Lung microvascular endothelial cell (primary cell): ENCODE measurements at regions not wholly inside any gene's neighbourhood (a gene's known extent, or its start where the extent isn't known, plus 50 kb on each side); places are given as distances from the start of the nearest gene placed in this dataset.
A peak's percentile ranks its signal among the peaks of the same experiment; 100 is the strongest.
"Not testable (repeated sequence)": the region's sequence is repeated elsewhere in the genome, so short reads cannot be mapped to it uniquely, and the experiment has no call there.

ENCODE experiments used
- DNase-seq, 2 donors: peaks; one replicate each; pipeline versions ENCODE4 v3.0.0 to v3.0.0-alpha.2; 2010; ENCODE audit warnings: low read depth in 2 of 2

DNA sequence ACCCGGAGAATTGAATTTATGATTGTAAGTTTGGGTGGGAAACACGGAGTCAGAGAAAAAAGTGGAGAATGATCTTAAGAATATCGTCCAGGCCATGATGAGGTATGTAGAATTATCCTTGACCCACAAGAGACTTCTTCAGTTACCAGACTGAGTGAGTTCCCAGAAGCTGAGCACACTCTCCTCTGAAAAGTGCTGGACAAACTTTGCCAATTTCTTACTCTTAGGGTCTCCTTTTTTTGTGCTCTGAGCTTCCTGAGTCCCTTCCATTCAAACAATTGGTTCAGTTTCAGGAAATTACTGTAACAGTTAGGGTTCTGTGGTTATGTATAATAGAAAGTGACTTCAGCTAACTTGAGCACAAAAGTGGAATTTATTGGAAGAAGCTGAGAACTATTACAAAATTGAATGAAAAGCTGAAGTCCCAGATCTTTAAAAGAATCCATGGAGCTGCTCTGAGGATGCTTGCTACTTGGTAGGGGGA lies 50.6 kb upstream of the EHBP1 start:
- DNase-seq = no peak

DNA sequence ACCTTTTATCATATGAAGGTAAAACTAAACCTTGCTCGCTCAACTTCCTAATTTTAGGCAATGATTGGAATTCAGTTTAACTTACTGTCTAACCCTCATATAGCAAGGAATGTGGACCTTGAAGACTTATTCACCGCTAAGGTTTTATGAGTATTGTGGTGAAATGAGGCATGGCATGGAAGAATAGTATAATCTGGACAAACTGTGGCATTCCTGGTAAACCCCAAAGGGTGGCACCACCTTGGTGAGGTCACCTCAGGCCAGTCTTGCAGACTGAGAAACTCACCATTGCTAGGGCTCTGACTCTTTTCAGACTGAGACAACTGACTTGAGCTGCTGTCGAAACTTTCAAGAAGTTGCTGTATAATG lies 51.1 kb upstream of the EHBP1 start:
- DNase-seq = no peak

DNA sequence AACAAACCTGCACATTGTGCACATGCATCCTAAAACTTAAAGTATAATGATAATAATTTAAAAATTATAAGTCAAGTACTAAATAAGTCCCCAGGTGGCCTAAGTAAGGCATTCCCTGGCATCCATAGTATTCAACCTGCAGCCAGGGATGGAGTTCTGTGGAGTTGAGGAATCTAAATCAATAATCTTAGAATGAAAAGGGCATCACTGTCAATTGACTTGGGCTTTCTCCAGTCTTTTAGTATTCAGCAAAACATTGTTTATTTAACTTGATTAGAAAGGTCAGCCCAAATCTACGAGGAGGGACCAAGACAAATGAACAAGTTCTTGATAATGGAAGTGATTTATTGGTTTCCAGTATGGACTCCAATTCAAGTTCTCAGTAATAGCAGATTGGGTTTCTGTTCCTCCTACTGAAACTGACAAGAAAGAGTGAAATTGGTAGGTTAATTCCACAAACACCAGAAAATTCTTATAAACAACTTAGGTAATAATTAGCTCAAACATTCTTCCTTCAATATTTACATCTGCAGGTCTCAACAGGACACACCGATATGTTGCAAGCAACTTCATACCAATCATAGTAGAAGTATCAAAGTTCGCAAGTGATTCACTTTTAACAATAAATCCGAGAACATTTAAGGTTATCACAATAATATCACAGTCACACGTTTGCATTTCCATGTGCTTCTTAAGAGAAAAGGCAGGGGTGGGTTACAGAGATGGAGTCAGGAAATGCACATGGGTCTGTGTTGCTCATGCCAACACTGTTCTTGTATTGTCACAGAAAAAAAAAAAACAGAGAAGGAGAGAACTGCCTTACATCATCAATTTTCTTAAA lies 51.7 kb upstream of the EHBP1 start:
- DNase-seq = no peak

DNA sequence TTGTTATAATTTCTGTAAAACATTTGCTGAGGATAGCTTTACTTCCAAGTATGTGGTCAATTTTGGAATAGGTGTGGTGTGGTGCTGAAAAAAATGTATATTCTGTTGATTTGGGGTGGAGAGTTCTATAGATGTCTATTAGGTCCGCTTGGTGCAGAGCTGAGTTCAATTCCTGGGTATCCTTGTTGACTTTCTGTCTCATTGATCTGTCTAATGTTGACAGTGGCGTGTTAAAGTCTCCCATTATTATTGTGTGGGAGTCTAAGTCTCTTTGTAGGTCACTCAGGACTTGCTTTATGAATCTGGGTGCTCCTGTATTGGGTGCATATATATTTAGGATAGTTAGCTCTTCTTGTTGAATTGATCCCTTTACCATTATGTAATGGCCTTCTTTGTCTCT lies 56.4 kb upstream of the EHBP1 start:
- DNase-seq = not testable (repeated sequence)

DNA sequence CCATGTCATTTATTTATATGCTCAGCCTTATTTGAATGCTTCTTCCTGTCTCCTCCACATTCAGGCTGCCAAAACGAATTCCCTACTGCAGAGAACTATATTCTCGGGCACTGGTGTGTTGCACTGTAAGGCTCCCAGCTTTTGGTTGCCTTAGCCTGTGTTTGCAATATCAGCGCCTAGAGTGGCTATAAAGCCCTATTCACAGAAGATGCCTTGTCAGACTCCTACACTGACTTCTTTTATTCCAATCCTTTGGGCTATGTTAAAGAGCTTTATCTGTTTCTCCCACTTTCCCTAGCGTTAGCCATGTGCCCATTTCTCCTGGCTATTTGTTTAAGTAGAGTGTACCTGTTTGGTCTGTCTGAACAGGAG lies 62.4 kb upstream of the EHBP1 start:
- DNase-seq = no peak

DNA sequence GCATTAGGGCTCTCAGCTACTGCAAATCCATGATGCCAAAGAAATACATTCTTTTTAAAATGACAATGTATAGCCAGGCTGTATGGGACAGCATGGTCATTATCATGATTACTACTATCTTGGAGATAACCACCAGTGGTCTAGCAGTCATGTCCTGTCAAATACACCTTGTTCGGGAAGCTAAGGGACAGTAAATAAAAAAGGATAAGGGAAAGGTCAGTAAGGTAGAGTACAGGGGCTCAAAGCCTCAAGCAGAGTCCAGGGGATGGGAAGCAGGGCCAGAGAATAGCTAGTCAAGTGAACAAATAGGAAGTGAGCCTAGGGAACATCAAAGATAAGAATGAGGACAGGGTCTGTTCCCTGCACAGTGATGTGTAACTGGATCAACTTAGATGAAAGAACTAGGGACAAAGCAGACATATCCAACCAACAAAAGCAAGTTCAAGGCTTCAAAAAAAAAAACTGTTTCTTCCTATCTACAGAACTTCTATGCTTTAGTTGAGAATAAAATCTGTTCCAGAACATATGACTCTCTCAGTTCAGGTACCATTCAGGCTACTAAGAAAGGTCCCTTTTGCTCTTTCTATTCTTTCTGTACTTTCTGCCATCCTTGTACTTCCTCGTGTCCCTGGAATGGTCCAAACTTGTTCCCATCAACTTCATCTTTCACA lies 62.9 kb upstream of the EHBP1 start:
- no peak for DNase-seq

DNA sequence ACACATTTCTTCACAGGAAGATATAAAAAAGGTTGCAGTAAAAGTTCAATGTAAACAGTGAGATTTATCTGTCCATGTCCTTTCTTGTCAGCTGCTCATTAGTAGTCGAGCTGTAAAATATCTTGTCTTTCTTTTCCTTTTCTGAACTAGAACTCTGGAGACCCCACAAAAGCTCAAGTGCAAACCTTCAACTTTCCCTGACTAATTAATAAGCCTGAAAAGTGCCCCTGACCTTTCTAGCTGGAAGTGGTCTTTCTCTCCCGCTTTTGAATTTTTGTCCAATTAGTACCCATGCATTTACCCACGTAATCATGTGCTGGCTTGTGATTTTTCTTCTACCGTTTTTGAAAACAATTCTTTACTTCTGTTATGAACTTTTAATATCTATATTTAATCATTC lies 63.6 kb upstream of the EHBP1 start:
- no peak for DNase-seq

DNA sequence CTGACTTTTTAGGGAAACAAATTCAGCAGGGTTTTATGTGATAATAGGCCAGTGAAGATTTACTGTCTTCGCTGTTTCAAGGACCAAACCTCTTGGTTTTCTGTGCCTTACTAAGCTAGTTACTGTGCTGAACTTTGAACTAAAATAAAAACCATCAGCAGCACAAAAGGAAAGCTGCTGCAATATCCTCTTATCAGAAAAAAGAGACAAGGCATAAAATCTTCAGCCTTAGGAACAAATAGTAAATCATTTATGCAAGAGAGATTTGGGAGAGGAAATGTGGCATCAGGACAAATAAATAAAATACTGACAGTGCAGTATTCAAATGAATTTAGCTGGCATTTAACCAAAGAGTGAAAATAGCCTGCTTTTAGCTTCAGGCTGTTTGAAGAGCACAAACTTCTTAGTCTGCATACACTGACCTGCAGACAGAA lies 64.1 kb upstream of the EHBP1 start:
- DNase-seq = no peak

DNA sequence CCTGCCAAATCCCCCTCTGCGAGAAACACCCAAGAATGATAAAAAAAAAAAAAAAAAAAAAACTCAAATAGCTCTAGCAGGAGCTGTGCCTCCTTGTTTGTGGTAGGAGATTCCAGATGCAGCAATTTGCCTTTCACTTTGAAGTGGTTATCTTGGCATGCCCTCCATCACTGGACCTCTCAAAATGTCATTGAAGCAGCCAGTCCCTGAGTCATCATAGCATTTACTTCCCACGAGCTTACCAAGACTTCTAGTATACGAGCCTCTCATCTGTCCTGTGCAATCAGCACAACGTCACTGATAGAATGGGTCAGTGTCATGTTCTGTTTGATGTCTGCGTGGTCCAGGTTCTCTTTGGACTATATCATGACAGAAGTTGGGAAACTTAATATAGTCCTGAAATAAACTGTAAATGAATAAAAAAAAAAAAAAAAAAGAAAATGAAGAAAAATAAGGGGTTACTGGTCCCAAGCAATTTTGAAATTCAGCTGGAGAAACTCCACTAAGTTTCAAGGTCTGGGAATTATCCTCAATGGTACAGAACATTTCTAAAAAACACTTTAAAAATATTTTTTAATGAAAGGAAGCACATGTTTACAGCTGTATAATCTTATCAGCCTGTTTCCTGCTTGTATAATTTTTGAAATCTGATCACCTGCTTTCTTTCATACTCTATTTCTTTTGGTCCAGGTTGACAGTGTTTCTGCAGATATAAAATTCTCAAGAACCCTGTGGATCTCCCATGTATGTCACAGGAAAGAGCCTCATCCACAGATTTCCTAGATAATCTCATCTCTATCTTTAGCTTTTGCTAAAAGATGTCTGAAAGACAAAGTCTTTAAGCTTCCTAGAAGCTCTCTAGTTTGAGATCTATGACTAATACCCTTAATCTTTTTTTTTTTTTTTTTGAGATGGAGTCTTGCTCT lies 74.1 kb upstream of the EHBP1 start:
- no peak for DNase-seq

DNA sequence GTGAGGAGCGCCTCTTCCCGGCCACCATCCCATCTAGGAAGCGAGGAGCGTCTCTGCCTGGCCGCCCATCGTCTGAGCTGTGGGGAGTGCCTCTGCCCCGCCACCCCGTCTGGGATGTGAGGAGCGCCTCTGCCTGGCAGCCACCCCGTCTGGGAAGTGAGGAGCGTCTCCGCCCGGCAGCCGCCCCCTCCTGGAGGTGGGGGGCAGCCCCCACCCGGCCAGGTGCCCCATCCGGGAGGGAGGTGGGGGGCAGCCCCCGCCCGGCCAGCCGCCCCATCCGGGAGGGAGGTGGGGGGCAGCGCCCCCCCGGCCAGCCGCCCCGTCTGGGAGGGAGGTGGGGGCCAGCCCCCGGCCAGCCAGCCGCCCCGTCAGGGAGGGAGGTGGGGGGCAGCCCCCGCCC lies 75.3 kb upstream of the EHBP1 start:
- DNase-seq = not testable (repeated sequence)

DNA sequence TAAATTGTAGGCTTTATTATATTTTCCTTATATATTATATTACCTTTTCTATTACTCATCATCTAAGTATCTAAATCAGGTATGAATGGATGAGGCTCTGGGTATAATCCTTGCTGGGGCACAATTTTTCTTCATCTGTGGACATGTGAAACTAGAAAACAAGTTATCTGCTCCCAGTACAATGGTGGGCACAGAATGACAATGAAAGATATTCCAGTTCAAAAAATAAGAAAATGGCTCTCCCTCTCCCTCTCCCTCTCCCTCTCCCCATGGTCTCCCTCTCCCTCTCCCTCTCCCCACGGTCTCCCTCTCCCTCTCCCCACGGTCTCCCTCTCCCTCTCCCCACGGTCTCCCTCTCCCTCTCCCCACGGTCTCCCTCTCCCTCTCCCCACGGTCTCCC lies 76.2 kb upstream of the EHBP1 start:
- not testable (repeated sequence) for DNase-seq

DNA sequence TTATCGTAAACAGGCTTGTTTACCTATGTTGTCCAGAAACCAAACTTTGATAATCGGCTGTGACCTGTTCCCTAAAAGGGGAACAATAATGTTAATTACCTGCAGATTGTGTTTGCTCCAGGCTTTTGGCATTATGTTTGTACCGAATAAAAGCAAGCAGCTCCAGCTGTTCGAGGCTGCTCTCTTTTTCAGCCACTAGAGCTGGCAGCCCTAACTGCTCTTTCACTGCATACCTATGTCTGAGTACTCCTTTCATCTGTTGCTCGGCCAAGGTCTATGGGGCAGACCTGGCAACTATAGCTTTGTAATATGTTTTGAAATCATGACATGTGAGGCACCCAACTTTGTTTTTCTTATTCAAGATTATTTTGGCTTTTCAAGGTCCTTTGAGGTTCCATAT lies 77.8 kb upstream of the EHBP1 start:
- no peak for DNase-seq

DNA sequence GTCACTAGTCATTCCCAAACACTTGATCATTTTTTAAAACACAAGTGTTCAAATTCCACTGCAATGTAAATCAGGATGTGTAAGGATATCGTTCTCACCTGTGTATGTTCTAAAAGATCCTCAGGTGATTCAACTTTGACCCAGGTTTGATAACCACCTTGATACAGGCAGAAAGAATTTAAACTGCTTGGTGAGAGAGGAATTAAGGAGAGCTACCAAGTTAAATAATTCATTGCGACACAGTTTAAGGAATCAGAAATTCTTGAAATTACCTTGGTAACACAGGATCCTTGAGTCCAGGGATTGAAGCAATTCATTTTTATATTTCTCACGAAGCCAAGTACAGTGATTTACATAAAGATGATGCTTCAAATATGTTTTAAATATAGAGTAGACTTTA lies 80.7 kb upstream of the EHBP1 start:
- no peak for DNase-seq

DNA sequence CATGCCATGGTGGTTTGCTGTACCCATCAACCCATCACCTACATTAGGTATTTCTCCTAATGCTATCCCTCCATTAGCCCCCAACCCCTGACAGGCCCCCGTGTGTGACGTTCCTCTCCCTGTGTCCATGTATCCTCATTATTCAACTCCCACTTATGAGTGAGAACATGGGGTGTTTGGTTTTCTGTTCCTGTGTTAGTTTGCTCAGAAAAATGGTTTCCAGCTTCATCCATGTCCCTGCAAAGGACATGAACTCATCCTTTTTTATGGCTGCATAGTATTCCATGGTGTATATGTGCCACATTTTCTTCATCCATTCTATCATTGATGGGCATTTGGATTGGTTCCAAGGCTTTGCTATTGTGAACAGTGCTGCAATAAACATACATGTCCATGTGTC lies 89.0 kb upstream of the EHBP1 start:
- DNase-seq = not testable (repeated sequence)

DNA sequence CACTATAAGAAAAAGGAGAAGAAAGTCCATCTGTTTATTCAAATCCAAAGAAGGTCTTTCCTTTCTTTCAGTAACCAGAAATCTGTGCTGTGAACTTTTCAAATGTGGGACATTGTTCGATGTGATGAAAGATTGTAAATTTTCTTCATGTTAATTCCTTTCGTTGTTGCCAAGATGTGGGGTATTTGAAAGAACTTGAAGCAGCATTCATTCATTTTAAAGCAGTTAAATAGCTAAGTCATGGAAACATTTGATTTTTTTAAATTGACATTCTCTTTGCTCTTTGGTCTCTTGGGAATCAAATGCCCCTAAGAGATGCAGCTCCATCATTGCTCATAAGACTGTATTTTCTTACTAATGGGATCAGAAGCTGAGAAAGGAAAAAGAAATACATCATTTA lies 93.7 kb upstream of the EHBP1 start:
- no peak for DNase-seq

DNA sequence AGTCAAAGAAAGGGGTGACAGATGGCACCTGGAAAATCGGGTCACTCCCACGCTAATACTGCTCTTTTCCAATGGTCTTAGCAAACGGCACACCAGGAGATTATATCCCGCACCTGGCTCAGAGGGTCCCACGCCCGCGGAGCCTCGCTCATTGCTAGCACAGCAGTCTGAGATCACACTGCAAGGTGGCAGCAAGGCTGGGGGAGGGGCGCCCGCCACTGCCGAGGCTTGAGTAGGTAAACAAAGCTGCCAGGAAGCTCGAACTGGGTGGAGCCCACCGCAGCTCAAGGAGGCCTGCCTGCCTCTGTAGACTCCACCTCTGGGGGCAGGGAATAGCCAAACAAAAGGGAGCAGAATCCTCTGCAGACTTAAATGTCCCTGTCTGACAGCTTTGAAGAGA lies 99.5 kb upstream of the TMEM17 start:
- not testable (repeated sequence) for DNase-seq

DNA sequence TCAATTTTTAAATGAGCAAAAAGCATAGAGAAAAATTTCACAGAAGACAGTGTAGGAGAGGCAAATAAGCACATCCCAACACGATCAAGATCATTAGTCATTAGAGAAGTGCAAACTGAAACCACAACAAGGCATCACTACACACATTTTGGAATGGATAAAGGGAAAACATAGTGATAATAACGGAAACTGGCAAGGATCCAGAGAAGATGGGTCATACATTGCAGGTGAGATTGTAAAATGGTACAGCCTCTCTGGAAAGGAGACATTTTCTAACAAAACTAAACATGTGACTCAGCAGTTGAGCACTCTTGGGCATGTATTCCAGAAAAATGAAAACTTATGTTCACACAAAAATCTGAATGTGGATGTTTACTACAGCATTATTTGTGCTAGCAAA lies 98.3 kb upstream of the TMEM17 start:
- peak in 1 of 2 donors; percentile 2 for DNase-seq

DNA sequence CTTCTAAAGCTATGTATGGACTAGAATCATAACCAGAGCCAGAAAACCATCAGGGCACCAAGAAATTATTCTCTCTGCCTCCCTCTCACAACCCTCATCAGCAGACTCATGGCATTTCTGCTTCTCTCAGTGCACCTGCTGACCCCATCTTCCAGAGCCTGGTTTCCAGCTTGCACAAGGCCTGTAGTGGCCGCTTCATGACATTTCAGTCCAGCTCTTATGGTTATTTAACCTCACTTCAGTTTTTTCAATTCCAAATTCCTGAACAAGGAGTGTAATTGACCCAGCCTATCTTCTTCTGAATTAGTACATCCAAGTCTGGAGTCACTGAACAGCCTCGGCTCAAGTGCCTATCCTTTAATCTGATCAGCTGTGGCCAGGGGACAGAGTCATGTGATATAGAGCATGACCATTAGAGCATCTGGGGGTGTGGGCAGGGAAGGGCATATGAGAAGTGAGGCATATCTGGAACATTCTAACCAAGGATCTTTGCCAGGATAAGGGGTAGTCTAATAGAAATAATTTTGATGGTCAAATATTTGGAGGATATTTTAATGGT lies 97.2 kb upstream of the TMEM17 start:
- no peak for DNase-seq

DNA sequence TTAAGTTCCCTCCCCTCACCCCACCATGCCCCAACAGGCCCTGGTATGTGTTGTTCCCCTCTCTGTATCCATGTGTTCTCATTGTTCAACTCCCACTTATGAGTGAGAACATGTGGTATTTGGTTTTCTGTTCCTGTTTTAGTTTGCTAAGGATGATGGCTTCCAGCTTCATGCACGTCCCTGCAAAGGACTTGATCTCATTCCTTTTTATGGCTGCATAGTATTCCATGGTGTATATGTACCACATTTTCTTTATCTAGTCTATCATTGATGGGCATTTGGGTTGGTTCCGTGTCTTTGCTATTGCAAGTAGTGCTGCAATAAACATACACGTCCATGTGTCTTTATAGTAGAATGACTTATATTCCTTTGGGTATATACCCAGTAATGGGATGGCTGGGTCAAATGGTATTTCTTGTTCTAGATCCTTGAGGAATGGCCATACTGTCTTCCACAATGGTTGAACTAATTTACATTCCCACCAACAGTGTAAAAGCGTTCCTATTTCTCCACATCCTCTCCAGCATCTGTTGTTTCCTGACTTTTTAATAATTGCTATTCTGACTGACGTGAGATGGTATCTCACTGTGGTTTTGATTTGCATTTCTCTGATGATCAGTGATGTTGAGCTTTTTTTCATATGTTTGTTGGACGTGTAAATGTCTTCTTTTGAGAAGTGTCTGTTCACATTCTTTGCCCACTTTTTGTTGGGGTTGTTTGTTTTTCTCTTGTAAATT lies 93.8 kb upstream of the TMEM17 start:
- DNase-seq = not testable (repeated sequence)

DNA sequence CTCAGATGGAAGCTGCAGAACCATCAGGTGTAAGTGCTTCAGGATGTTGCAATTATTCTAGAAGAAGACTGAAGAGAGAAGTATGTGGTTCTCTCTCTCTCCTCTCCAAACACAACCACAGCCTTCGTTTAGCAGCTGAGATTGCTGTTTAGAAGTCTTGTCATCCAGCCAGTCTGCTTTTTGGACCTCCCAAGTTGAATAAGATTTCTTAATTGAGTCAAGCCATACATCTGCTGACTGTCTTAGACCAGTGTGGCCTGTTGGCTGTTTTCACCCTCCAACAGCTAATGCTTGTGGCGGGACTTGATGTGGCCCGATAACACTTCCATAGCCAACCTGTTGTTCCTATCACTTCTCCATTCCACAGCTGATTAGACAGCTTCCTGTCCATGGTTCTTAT lies 91.3 kb upstream of the TMEM17 start:
- DNase-seq = peak in 1 of 2 donors; percentile 23
